ENCODE measurements at regions not wholly inside any gene's neighbourhood (a gene's known extent, or its start where the extent isn't known, plus 50 kb on each side); places are given as distances from the start of the nearest gene placed in this dataset.

GRCh38 chr12:77485961-77486854 is 344.5 kb upstream of the NAV3 start:
- TF ChIP-seq CTCF (IDR thresholded peaks at IDR 0.05) (no peak), POLR2A (IDR thresholded peaks at IDR 0.05) (no peak)

All from adrenal gland (tissue), 5 donors.